ENCODE measurements at regions not wholly inside any gene's neighbourhood (a gene's known extent, or its start where the extent isn't known, plus 50 kb on each side); places are given as distances from the start of the nearest gene placed in this dataset.

DNA sequence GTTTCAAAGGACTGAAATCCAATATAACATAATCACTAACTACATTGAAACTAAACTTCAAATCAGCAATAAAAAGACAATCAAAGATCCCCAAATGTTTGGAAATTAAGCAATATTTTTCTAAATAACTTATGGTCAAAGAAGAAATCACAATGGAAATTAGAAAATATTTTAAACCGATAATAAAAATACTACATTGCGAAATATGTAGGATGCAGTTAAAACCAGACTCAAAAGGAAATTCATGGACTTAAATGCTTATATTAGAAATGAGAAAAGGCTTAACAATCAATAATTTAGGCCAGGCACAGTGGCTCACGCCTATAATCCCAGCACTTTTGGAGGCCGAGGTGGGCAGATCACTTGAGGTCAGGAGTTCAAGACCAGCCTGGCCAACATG, 79.0 kb upstream of the HAAO start:
- DNase-seq (ENCODE audit: low read depth, low spot score) (no peak), FAIRE-seq (no peak)
- Histone ChIP-seq H3K36me3 (ENCODE audit: control insufficient read depth in 2 of 2, extremely low read depth in 1 of 2, insufficient read depth in 2 of 2, low read length in 2 of 2) (no peaks in the 10 kb centered on the region), H3K27me3 (ENCODE audit: control insufficient read depth, extremely low read depth, insufficient read depth, low read length) (no peaks in the 10 kb centered on the region), H3K4me3 (ENCODE audit: control insufficient read depth in 2 of 3, extremely low read depth in 1 of 3, insufficient read depth in 2 of 3, low read depth in 1 of 3, low read length in 3 of 3) (no peak overlapping the region), H3K9me1 (ENCODE audit: control insufficient read depth, extremely low read depth, insufficient read depth, low read length) (no peaks in the 10 kb centered on the region), H3K9ac (ENCODE audit: control insufficient read depth, extremely low read depth, insufficient read depth, low read length) (no peak overlapping the region), H2AFZ (ENCODE audit: control insufficient read depth, low read length) (no peak overlapping the region), H3K27ac (ENCODE audit: control insufficient read depth, insufficient read depth, low read length) (no peak overlapping the region), H3K4me1 (ENCODE audit: control insufficient read depth, extremely low read depth, insufficient read depth, low read length) (peaks cover 14% of the 10 kb centered on the region), H3K4me2 (ENCODE audit: control insufficient read depth, extremely low read depth, insufficient read depth, low read depth, low read length) (no peak overlapping the region), H3K9me3 (ENCODE audit: control insufficient read depth, low read depth, low read length) (peaks cover 3% of the 10 kb centered on the region), H3K79me2 (ENCODE audit: control insufficient read depth, insufficient read depth, low read length) (no peaks in the 10 kb centered on the region), H4K20me1 (ENCODE audit: control insufficient read depth, extremely low read depth, insufficient read depth, low read length) (no peaks in the 10 kb centered on the region)
- dilution Hi-C loops (cut with MboI; ENCODE audit: extremely low pct_ligation_motif_present, low sequenced_read_pairs): no loop called here
- TF ChIP-seq CTCF (optimal IDR thresholded peaks at IDR 0.05 in 1 of 3, IDR thresholded peaks at IDR 0.05 in 1 of 3, conservative IDR thresholded peaks at IDR 0.05 in 1 of 3; ENCODE audit: extremely low read depth in 1 of 3, insufficient read depth in 2 of 3, low read length in 3 of 3) (no peak), EZH2 (IDR thresholded peaks at IDR 0.05; ENCODE audit: low read length) (no peak)

GRCh38 chr2:42868874-42869273, 76.5 kb upstream of the HAAO start:
- DNase-seq (ENCODE audit: low read depth, low spot score) (no peak), FAIRE-seq (no peak)
- H2AFZ ChIP-seq (ENCODE audit: control insufficient read depth, low read length): no peak overlapping the region
- H3K4me1 ChIP-seq (ENCODE audit: control insufficient read depth, extremely low read depth, insufficient read depth, low read length): peaks cover 14% of the 10 kb centered on the region
- TF ChIP-seq CTCF (optimal IDR thresholded peaks at IDR 0.05 in 1 of 3, IDR thresholded peaks at IDR 0.05 in 1 of 3, conservative IDR thresholded peaks at IDR 0.05 in 1 of 3; ENCODE audit: extremely low read depth in 1 of 3, insufficient read depth in 2 of 3, low read length in 3 of 3) (no peak), EZH2 (IDR thresholded peaks at IDR 0.05; ENCODE audit: low read length) (no peak)
- H3K27ac ChIP-seq (ENCODE audit: control insufficient read depth, insufficient read depth, low read length): no peak overlapping the region
- H4K20me1 ChIP-seq (ENCODE audit: control insufficient read depth, extremely low read depth, insufficient read depth, low read length): no peaks in the 10 kb centered on the region
- dilution Hi-C loops (cut with MboI; ENCODE audit: extremely low pct_ligation_motif_present, low sequenced_read_pairs): no loop called here
- H3K4me2 ChIP-seq (ENCODE audit: control insufficient read depth, extremely low read depth, insufficient read depth, low read depth, low read length): no peak overlapping the region
- H3K9ac ChIP-seq (ENCODE audit: control insufficient read depth, extremely low read depth, insufficient read depth, low read length): no peak overlapping the region
- no peaks in the 10 kb centered on the region for H3K79me2 ChIP-seq (ENCODE audit: control insufficient read depth, insufficient read depth, low read length)
- no peaks in the 10 kb centered on the region for H3K9me1 ChIP-seq (ENCODE audit: control insufficient read depth, extremely low read depth, insufficient read depth, low read length)
- H3K36me3 ChIP-seq (ENCODE audit: control insufficient read depth in 2 of 2, extremely low read depth in 1 of 2, insufficient read depth in 2 of 2, low read length in 2 of 2): no peaks in the 10 kb centered on the region
- no peaks in the 10 kb centered on the region for H3K27me3 ChIP-seq (ENCODE audit: control insufficient read depth, extremely low read depth, insufficient read depth, low read length)
- peaks cover 3% of the 10 kb centered on the region for H3K9me3 ChIP-seq (ENCODE audit: control insufficient read depth, low read depth, low read length)
- no peak overlapping the region for H3K4me3 ChIP-seq (ENCODE audit: control insufficient read depth in 2 of 3, extremely low read depth in 1 of 3, insufficient read depth in 2 of 3, low read depth in 1 of 3, low read length in 3 of 3)

Data from keratinocyte (primary cell).